ENCODE measurements at regions not wholly inside any gene's neighbourhood (a gene's known extent, or its start where the extent isn't known, plus 50 kb on each side); places are given as distances from the start of the nearest gene placed in this dataset.

GRCh38 chr15:92820236-92821021, 79.7 kb upstream of the CHD2 start:
- TF ChIP-seq CTCF (IDR thresholded peaks at IDR 0.05) (peak in 3 of 7 experiments; percentile 4 to 28 (median 20)), POLR2A (IDR thresholded peaks at IDR 0.05) (peak; percentile 48 to 86 (median 84))
